ENCODE measurements at regions not wholly inside any gene's neighbourhood (a gene's known extent, or its start where the extent isn't known, plus 50 kb on each side); places are given as distances from the start of the nearest gene placed in this dataset.

DNA sequence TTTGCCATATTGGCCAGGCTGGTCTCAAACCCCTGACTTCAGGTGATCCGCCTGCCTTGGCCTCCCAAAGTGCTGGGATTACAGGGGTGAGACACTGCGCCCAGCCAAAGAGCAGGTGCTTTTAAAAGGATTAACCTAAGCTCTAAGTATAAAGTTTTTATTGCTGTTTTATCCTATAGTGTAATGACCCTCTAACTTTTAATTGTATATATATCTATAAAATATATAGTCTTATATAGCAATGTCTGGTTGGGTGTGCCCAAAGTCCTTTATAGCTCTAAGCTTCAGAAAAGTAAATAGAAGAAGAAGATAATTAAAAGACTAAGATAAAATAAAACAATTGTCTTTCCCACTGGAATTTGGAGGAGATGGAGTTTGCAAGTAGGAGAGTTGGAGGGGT, 73.8 kb upstream of the ATP5PO start:
- Histone ChIP-seq H3K36me3 (no peaks in the 10 kb centered on the region), H3K27me3 (no peaks in the 10 kb centered on the region), H3K27ac (no peak overlapping the region), H3K9me3 (peaks cover 0 to 3% (median 0%) of the 10 kb centered on the region in 12 donors), H3K4me3 (no peak overlapping the region), H3K4me1 (peaks cover 0 to 10% (median 0%) of the 10 kb centered on the region in 12 donors)
- WGBS, 4 donors, result 95 to 97% (median 96%) methylated on average over 2 of the region's 2 CpGs
- no peak for DNase-seq
- intact Hi-C loops (cut with DNase I), result no loop called here
- ATAC-seq, result no peak
- TF ChIP-seq, protein P1, sequence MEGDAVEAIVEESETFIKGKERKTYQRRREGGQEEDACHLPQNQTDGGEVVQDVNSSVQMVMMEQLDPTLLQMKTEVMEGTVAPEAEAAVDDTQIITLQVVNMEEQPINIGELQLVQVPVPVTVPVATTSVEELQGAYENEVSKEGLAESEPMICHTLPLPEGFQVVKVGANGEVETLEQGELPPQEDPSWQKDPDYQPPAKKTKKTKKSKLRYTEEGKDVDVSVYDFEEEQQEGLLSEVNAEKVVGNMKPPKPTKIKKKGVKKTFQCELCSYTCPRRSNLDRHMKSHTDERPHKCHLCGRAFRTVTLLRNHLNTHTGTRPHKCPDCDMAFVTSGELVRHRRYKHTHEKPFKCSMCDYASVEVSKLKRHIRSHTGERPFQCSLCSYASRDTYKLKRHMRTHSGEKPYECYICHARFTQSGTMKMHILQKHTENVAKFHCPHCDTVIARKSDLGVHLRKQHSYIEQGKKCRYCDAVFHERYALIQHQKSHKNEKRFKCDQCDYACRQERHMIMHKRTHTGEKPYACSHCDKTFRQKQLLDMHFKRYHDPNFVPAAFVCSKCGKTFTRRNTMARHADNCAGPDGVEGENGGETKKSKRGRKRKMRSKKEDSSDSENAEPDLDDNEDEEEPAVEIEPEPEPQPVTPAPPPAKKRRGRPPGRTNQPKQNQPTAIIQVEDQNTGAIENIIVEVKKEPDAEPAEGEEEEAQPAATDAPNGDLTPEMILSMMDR (IDR thresholded peaks at IDR 0.05), result no peak
- no peak for TF ChIP-seq POLR2A (IDR thresholded peaks at IDR 0.05)

DNA sequence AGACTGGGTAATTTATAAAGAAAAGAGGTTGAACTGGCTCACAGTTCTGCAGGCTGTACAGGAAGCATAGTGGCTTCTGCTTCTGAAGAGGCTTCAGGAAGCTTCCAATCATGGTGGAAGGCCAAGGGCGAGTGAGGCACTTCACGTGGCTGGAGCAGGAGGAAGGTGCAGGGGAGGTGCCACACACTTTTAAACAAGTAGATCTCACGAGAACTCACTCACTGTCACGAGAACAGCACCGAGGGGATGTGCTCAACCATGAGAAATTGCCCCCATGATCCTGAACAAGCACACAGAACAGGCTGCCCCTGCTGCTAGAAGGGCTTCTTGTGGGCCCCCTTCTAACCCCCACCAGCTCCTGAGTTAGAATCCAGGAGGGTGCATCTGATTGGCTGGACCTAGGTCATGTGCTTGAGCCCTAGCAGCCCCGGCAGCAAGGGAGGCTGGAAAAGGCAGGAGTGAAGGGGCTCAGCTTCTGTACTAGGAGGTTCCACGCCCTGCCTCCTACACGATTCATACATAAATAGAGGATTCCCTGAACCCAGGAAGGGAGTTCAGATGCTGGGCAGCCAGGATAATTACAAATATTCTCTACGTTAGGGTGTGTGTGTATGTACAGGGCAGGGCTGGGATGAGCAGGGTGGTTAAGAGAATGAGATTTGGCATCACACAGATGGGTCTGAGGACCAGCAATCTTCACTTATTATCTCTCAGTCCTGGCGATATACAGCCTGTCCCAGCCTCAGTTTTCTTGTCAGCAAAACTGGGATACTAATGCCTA, 72.8 kb upstream of the ATP5PO start:
- intact Hi-C loops (cut with DNase I), result no loop called here
- ATAC-seq (no peak), DNase-seq (no peak)
- H3K4me3 ChIP-seq, result no peak overlapping the region
- no peak overlapping the region for H3K27ac ChIP-seq
- TF ChIP-seq POLR2A (IDR thresholded peaks at IDR 0.05), result no peak
- TF ChIP-seq, protein P1 (IDR thresholded peaks at IDR 0.05), result no peak
- WGBS, 4 donors, result 77 to 84% (median 81%) methylated on average over 10 of the region's 10 CpGs
- peaks cover 0 to 8% (median 0%) of the 10 kb centered on the region in 12 donors for H3K4me1 ChIP-seq
- peaks cover 0 to 3% (median 0%) of the 10 kb centered on the region in 12 donors for H3K9me3 ChIP-seq
- H3K27me3 ChIP-seq, result no peaks in the 10 kb centered on the region
- H3K36me3 ChIP-seq, result no peaks in the 10 kb centered on the region

DNA sequence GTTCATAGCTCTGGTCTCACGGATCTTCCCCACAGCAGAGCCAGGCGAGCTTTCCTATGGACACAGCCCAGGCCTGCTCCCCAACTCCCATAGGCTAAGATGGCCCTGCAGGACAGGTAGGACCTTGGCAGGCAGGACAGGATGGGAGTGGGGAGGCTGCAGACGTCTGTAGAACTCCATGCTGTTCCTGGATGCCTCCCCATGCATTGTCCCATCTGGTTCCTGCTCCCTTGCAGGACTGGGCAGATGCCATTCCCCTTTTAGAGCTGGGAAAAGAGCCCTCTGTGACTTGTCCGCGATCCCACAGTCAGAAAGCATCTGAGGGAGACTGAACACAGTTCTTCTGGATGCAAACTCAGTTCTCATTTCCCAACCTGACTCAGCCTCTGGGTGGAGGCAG, 71.9 kb upstream of the ATP5PO start:
- H3K9me3 ChIP-seq, result peaks cover 0 to 1% (median 0%) of the 10 kb centered on the region in 12 donors
- no peak overlapping the region for H3K27ac ChIP-seq
- no peak overlapping the region for H3K4me3 ChIP-seq
- TF ChIP-seq, protein P1 (IDR thresholded peaks at IDR 0.05), result no peak
- TF ChIP-seq POLR2A (IDR thresholded peaks at IDR 0.05), result no peak
- H3K27me3 ChIP-seq, result no peaks in the 10 kb centered on the region
- no peak for DNase-seq
- no peaks in the 10 kb centered on the region for H3K36me3 ChIP-seq
- WGBS, 4 donors, result 80 to 94% (median 87%) methylated on average over 3 to 5 of the region's 5 CpGs
- no peak for ATAC-seq
- peaks cover 0 to 4% (median 0%) of the 10 kb centered on the region in 12 donors for H3K4me1 ChIP-seq
- intact Hi-C loops (cut with DNase I), result no loop called here

DNA sequence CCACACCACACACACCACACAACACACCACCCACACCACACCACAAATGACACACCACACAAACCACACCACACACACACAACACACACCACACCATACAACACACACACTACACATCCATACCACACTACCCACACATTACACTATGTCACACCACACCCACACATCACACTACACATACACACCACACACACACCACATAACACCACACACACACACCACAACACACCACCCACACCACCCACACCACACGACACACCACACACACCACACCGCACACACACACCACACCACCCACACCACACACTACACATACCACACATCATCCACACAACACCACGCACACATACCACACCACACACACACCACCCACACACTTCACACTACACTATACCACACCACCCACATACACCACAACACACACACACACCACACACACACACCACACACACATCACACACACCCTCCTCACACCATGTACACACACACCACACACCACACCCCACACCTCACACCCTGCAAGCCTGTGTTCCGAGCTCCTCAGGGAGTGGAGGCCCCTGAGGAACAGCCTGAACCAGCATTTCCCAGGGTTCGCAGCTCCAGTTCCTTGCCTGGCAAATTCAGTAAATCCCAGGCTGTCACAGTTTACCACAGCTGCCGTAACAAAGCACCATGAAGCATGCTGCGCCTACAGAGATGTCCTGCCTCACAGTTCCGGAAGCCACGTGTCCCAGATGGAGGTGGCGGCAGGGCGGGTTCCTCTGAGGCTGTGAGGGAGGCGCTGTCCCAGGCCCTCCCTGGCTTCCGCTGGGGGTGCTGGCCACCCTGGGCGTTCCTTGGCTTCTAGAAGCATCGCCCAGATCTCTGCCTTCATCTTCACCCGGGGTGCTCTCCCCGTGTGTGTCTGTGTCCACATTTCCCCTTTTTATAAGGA, 69.8 kb upstream of the ATP5PO start:
- no peaks in the 10 kb centered on the region for H3K9me3 ChIP-seq
- no peak overlapping the region for H3K27ac ChIP-seq
- H3K27me3 ChIP-seq, result no peaks in the 10 kb centered on the region
- peaks cover 0 to 14% (median 0%) of the 10 kb centered on the region in 12 donors for H3K4me1 ChIP-seq
- no peaks in the 10 kb centered on the region for H3K36me3 ChIP-seq
- intact Hi-C loops (cut with DNase I), result no loop called here
- WGBS, 4 donors, result 79 to 85% (median 84%) methylated on average over 16 to 17 of the region's 17 CpGs
- H3K4me3 ChIP-seq, result no peak overlapping the region
- ATAC-seq, result no peak
- TF ChIP-seq POLR2A (IDR thresholded peaks at IDR 0.05), result no peak
- TF ChIP-seq, protein P1 (IDR thresholded peaks at IDR 0.05), result no peak
- DNase-seq, result no peak
